ENCODE measurements at regions not wholly inside any gene's neighbourhood (a gene's known extent, or its start where the extent isn't known, plus 50 kb on each side); places are given as distances from the start of the nearest gene placed in this dataset.

- no peak for DNase-seq
Observed at GRCh38 chr11:70688142-70688541, 289.8 kb downstream of the CTTN start.

DNA sequence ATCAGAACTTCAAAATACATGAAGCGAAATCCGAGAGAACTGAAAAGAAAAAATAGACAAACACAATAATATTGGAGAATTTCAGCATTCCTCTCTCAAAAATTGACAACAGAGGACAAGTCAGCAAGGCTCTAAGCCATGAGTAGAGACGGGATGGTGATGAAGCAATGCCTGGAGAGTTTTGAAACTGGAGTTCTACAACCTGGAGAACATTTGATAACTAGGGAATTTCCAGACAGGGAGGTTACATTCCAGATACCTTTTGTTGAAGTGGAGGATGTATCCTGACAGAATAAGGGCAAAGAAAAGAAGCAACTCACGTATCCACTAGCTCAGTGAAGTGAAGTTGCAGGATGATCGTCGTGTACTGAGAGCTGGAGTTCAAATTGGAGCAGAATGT is 291.4 kb downstream of the CTTN start:
- DNase-seq = no peak

DNA sequence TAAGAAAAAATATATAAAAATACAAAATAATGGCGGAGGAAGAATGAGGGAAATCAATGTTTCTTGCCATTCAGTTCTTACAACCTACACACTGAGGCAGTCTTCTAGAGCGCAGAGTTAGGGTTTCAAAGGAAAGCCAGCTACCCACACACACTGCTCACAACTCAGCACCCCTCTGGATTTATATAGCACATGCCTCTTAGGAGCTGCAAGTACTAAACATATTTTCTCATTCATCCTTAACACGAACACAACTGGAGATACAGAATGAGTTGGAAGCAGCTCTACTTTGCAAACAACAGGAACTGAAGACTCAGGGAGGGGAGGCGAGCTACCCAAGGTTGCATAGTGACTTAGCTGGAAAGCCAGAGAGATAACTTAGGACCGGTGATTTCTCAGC is 293.8 kb downstream of the CTTN start:
- no peak for DNase-seq

DNA sequence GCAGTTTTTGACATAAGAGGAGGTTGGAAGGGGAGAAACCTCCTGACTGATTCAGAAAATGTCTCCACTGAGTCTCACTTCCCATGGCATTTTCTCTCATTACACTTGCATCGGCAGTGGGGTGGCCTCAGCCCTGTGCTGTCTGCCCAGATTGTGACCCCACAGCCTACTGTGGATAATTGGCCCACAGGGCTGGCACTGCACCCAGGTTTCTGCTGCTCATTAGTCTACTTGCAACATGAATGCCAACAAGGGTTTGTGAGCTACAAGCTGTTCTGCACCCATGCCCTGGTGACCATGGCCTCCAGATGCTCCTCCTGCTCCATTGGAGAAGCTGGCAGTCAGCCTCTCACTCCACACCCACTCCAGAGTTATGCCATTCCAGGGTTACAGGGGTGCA is 296.0 kb downstream of the CTTN start:
- no peak for DNase-seq

DNA sequence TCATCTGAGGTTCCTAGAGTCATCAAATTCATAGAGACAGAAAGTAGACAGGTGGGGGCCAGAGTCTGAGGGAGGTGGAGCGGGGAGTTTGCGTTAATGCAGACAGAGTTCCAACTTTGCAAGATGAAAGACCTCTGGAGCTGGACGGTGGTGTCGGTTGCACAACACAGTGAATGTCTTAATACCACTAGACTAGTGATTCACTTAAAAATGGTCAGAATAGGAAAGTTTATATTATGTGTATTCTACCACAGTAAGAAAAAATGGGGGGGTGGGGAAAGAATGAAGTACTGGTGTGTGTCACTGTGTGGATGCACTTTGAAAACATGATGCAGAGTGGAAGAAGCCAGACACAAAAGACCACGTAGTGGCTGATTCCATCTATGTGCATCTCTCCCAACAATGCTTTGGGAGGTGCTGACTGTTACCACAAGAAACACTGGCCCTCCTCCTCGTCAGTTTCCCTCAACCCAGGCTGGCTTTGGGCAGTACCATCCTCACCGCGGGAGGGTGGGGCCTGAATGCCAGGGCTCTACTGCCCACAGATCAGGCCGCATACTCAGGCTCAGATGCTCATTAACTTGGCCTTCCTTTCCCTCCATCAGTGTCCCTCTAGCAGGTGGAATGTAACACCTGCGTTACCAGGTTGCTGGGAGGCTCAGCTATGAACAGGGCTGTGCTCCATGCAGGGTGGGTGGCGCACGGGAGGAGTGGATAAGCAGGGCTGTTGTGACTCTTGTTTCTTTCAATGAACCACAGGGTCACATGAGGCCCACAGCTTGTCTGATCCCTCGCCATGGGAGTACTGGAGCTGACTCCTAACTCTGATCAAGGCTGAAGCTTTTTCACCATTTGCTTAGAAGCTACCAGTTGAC is 297.0 kb downstream of the CTTN start:
- DNase-seq = no peak

- DNase-seq = no peak
Observed at GRCh38 chr11:70696076-70696475, 297.7 kb downstream of the CTTN start.

DNA sequence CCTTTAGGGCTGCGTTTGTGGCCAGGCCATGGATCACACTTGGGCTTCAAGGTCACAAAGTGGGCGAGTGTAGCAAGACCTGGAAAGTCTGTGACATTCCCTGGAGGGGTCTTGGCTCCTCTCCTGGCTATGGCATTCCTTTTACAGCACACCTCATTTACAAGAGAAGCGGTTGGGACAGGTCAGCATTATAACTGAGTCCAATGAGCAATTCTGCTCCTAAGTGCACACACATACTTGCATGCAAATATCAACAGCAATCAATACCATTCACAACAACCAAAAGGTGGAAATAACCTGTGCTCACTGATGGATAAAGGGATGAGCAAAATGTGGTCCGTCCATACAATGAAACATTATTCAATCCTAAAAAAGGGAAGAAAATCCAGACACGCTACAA is 298.2 kb downstream of the CTTN start:
- DNase-seq = no peak

DNA sequence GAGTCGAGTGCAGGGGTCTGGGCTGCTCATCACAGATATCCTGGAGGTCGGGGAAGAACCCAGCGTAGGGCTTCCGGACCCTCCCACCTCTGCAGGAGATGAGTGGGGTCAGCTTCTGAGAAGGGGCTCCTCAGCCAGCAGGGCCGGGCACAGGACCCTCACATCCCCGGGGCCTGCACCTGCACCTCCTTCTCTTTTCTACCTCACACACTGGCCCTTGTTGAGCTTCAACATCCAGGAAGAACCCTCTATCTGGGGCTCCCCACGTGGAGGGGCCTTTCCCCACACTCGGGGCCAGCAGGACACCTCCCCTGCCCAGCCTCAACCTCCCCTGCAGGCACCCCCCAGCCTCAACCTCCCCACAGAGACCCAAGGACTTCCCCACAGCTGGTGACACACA is 299.4 kb downstream of the CTTN start:
- no peak for DNase-seq

DNA sequence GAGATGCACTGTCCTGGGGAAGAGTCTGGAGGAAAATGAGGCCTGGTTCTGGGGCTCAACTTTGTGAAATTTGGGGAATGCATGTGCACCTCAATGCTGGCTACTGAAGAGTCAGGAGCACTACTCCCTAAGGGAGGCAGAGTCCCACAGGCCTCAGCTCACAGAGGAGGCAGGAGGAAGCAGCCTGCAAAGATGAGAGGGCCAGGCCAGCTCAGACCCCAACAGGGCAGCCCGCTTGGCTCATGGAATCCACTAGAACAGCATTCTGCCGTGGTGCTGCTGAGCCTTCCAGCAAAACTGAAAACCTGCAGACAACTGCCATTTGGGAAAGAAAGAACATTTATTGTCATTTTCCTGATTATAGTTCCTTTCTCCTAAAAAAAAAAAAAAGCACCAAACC is 300.5 kb downstream of the CTTN start:
- DNase-seq = no peak

DNA sequence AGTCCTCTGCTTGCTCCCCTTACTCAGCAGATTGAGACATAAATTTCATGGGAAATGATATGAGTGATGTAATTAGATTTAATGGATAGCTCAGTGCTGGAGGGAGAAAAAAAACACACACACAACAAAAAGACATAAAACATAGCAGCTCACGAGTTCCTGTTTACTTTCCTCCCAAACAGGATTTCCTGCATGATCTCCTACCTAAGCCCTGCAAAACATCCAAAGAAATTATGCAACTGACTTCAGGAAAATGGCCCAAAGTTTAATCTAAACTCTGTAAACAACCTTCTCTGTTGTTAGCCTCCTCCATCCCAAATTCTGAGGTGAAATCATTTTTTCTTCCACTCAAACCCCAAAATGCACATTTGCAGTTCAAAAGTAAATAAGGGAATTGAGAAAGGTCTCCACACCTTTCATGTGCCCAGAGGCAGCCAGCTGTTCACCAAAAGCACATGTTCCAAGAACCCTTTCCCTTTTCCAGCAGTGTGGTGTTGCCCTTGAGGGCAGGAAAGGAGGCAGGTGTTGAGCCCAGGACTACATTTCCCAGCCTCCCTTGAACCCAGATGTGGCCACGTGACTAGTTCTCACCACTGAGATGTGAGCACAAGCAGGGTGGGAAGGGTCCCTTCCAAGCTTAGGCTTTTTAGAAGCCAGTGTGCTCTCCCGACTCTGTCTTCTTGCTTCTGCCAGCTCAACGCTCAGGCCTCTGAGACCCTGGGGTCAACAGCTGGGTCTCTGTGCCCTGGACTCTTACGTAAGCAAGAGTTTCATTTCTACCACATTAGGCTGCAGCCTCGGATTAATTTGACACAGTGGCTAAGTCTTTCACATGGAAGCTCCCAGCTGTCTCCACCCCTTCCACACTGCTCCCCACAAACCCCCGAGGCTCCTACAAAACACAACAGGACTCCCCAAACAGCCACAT is 301.2 kb downstream of the CTTN start:
- no peak for DNase-seq

DNA sequence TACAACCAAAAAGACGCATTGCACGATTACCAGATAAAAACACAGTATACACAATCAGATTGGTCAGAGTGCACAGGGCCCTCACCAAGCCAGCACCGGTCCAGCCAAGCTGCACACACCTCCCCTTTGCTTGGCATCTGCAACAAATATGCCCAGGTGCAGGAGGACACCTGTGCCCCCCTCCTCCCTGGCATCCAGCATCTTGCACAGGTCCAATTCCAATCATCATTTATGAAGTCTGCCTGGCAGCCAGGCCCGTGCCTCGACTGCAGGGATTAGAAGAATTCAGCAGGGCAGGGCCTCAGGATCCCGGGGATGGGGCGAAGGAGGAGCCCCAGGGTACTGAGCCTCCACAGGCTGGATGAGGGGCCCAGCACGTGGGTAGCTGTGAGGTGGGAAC is 302.1 kb downstream of the CTTN start:
- no peak for DNase-seq

DNA sequence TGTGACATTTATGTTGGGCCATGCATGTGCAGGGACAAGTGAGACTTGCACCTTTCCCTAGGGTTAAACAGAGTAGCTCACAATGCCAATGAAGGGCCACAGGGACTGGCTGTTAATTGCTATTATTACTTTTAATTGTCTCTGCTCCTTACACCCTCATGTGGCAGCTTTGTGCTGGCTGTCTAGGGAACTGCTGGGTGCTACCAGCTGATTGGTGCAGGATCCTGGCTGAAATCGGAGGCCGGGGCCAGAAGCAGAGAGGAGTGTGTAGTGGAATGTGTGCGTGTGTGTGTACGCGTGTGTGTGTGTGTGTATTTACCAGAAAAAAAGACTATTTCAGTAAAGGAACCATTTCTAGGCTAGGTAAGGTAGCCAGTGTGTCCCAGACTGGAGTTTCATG is 302.5 kb downstream of the CTTN start:
- no peak for DNase-seq

- no peak for DNase-seq
Observed at GRCh38 chr11:70702040-70702648, 303.8 kb downstream of the CTTN start.

GRCh38 chr11:70703141-70704064 is 305.1 kb downstream of the CTTN start:
- no peak for DNase-seq

- DNase-seq = no peak
Observed at GRCh38 chr11:70705097-70705496, 306.8 kb downstream of the CTTN start.

DNA sequence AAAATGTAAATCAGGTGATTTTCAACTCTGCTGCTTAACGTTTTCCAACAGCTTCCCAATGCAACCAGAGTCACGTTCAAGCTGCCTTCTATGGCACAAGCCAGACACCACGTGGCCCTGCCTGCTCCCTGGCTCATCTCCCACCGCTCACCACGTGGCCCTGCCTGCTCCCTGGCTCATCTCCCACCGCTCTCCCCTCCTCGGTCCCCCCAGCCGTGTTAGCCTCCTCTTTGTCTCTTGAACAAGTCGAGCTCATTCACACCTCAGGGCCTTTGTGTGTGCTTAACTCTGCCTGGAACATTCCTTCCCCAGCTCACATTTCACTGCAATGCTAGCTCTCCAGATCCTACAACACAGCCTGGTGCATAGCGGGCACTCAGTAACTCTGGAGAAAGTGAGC is 307.6 kb downstream of the CTTN start:
- no peak for DNase-seq

DNA sequence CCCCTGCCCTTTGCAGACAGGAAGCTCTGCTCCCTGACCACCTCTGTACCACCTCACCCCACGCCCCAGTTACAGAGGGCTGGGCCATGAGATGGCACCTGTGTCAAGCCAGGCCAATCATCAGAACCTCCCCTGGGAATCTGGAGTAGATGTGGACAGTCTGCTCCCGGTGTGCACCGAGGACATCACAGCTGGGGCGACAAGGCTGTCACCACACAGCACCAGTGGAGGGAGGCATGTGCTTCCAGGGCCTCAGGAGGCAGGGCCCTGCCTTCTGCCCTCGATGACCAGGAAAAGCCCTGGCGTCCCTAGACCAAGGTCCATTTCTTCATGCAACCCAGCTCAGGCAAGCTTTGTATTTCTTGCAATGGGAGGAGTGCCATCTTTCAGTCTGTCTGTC is 309.5 kb downstream of the CTTN start:
- DNase-seq = no peak

- DNase-seq = no peak
Observed at GRCh38 chr11:70709596-70709995, 311.3 kb downstream of the CTTN start.

DNA sequence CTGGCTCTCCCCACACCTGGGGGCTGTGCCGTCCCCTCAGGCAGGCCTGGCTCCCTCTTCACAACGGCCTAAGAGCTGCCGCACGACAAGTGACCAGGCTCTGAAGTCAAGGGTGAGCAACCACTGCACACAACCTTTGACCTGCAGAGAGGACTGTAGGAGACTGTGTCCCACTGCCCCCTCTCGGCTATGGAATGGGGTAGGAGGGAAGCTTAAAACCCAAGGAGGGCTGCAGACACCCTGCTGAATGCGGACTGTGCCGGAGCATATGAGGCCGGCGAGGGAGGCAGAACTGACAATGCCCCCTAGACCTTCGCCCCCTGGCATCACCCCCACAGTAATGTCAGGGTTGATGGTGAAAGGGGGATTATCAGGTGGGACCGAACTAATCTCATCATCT is 311.9 kb downstream of the CTTN start:
- DNase-seq = no peak

- DNase-seq = no peak
Observed at GRCh38 chr11:70710601-70711000, 312.3 kb downstream of the CTTN start.

DNA sequence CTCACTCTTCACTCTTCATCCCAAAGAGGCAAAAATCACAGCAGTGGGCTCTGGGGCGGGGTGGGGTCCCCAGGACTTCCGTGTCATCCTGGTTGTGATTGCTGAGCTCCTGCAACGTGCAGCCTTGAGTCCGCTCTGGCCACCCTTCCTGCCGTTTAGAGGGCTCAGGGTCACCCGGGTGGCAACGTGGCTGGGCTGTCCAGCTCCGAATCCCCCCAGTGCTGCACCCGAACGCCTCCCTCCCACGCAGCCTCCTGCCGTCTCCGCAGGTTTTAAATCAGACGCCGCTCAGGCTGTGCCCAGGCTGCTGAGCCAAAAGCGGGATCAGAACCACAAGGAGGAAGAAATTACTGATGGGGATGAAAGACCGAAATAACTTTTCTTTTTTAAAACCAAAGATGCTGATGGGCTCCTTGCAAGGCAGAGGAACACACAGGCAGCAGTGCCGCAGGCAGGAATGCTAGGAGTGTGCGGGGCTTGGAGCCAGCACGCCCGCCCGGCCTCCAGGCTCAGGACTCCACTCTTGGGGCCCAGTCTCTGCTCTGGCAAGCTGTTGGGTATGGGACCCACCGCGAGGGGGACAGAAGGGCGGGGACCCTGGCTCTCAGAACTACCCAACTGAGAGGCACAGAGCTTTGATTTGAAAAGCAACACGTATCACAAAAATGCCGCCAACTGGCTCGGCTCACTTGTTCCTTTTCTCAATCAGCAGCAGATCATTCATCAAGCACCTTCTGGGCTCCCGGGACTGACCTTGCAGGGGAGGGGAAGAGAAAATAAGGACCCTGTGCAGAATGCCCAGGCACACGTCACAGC is 313.0 kb downstream of the CTTN start:
- DNase-seq = no peak

DNA sequence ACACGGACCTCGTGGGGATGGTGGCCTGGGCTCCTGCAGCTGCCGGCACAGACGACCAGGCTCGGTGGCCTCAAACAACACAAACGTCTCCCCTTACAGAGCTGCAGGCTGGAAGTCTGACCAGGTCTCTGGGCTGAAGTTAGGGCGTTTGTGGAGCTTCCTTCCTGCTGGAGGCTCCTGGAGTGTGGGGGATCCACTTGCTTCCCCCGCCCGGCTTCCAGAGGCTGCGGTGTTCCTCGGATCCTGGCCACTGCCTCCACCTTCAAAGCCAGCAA is 313.5 kb downstream of the CTTN start:
- no peak for DNase-seq
